ENCODE measurements at regions not wholly inside any gene's neighbourhood (a gene's known extent, or its start where the extent isn't known, plus 50 kb on each side); places are given as distances from the start of the nearest gene placed in this dataset.

DNA sequence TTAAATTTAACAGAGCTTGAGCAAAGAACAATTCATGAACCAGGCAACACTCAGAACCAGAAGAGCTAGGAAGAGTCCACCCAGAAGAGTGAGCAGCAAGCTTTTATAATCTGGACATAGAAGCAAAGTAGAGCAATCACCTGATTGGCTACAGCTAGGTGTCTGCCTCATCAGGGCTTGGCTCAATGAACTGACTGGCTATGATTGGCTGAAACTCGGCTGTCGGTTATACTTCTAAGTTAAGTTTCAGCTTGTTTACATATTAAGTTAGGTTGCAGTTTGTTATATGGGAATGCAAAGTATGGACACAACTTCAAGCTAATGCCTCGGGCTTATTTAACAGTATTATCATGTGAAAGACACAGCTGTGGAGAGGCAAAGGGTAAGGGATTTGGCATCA lies 63.2 kb upstream of the NABP1 start:
- FAIRE-seq: no peak

DNA sequence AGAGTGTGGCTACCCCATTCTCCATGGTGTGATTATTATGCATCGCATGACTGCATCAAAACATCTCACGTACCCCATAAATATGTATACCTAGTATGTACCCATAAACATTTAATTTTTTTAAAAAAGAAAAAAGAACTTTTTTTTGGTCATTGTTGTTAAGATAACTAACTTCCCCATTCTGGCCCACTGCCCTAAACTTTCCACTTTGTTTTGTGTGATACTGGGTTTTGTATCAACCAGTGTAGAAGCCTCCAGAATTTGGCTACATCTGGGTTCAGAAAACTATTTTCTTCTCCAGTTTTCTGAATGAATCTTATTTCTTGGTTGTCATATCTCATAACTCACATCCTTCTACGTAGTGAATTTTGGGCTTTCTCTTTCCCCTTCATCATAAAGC lies 62.3 kb upstream of the NABP1 start:
- FAIRE-seq: no peak

DNA sequence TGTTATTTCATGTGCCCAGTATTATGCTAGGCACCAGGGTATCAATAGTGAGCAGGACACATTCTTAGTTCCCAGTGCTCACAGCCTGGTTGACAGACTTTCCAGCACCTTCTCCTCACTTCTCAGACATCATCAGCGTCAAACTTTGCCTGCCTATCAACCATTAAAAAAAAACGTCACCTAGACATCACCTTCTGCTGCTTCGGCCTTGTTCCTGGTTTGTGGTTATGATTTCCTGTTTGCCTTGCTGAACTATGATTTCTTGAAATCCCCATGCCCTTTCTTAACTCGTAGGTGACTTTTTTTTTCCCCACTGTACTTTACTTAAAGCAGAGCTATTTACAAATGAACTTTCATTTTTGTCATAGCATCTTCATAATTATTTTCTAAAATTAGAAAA lies 60.4 kb upstream of the NABP1 start:
- no peak for FAIRE-seq

GRCh38 chr2:191618046-191618780 lies 59.7 kb upstream of the NABP1 start:
- FAIRE-seq: no peak

- FAIRE-seq: no peak
Observed at GRCh38 chr2:191618786-191619185, 59.1 kb upstream of the NABP1 start.

DNA sequence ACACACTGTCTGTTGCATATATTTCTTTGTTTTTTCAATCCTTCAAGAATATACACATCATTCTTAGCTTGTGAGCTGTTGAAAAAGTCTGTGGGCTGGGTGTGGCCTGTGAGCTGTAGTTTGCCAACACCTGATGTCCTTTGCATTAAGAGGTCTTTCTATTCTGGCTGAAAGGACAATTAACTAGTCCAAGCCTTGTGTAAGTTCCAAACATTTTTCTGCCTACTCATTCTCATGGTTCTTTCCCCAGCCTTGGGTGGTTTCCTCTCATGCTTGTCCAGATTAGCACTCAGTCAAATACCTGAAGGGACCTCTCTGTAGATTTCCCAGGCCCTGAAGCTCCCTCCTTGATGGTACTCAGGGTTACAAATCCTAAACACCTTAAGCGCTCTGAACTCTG lies 57.8 kb upstream of the NABP1 start:
- FAIRE-seq: no peak

DNA sequence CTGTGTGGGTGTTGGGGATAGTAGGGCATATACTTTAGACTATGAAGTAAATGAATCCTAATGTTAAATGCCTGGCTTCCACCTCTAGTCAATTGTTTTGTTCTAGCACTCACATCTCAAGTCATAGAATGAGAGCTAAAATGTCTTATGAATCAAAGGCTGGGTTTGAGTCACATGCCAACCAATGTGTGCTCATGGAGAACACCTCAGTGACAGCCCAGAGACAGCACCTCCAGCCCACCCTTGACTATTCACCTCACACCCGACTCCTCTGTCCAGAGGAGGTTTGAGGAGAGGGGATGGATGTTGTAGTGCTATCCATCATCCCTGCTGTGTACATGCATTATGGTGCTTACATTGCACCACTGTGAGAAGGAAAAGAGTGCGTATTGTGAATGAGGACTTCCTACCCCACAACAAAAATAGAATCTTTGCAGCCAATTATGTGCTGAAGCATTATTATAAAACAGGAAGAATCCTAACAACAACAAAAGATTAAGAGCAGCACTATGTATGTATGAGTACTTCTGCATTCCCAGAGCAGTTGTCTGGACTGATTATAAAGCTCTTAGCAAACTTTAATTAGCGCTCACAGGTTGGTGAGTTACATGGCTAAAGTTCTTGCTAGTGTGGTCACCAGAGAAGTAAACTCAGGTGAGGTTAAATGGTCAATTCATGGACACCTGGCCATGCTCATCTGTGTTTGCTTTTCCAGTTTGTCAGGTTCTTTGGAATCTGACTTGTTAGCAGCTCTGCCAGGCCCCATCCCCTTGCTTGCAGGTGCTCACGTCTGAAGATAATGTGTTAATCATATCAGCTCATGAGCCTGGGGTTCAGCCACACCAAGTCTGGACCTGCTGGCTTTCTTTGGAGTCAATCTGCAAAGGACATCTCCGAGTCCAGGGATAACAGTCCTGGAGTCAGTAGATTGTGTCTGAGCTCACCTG lies 55.3 kb upstream of the NABP1 start:
- no peak for FAIRE-seq

DNA sequence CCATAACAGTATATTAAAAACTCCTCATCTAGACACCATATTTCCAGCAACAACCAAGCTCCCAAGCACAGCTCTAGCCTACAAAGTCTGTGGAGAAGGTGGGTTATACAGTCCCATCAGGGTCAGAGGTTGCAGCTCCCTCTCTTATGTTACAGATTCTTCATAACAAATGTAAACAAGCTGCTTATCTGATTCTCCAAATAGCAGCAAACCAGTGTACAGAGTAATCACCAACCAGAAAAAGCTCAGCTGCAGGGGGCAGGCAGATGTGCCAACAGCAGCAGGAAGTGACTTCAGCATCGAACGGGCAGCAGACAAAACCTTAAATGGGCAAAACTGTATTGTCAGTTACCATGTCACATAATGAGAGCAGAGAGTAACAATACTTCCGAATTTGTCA lies 52.9 kb upstream of the NABP1 start:
- no peak for FAIRE-seq

DNA sequence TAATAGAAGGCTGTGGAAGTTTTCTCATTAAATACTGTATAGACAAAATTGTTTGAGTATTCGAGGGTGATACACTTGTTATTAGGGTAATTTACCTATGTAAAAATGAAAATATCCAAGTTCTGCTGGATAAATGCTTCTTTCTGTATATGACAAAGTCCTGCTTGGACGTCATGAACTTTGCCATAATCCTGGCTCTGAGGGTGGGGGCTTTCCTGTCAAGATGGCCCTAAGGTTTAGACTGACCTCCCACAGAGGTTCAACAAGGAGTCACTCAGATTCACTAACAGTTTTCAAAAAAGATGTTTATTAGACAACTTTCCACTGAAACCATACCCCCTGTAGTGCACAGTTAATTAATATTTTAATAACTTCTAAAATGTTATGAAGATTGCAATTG lies 52.5 kb upstream of the NABP1 start:
- FAIRE-seq: no peak

GRCh38 chr2:191626497-191627151 lies 51.3 kb upstream of the NABP1 start:
- no peak for FAIRE-seq

DNA sequence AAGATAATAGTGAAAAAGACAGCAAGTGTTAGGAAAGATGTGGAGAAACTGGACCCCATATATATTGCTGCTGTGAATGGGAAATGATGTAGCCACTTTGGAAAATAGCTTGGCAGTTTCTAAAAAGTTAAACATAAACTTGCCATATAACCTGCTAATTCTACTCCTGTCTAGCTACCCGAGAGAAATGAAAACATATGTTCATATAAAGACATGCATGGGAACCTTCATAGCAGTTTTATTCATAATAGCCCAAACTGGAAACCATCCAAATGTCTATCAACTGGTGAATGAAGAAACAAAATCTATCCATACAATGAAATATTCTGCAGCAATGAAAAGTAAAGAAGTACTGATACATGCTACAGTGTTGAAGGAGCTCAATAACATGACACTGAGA lies 50.4 kb upstream of the NABP1 start:
- no peak for FAIRE-seq

All from A204.1 (cell line).